A673 (cell line): ENCODE measurements at regions not wholly inside any gene's neighbourhood (a gene's known extent, or its start where the extent isn't known, plus 50 kb on each side); places are given as distances from the start of the nearest gene placed in this dataset.
A peak's percentile ranks its signal among the peaks of the same experiment; 100 is the strongest.

Experiments used
- BruUV-seq: library from RNA; stranded (reverse); fragments of 400-500 nt; replicated peaks from 2 replicates; lab custom pipeline; 2021; lab: Mats Ljungman, UMichigan
- CTCF ChIA-PET: fragments of 300-600 bp; sonication (Branson Sonifier 250); formaldehyde crosslinking; loops from one replicate; lab custom pipeline; 2022; ENCODE audit warnings: antibody characterized with exemption; lab: Charles Lee
- POLR2A ChIA-PET: fragments of 300-600 bp; sonication (Branson Sonifier 250); formaldehyde crosslinking; loops from one replicate; lab custom pipeline; 2022; ENCODE audit warnings: antibody characterized with exemption; ENCODE audit not compliant: low non-redundant PET; lab: Charles Lee
- DNase-seq: peaks from one replicate; pipeline ENCODE4 v3.0.0-alpha.2; 2015; ENCODE audit warnings: low spot score
- H3K27ac ChIP-seq: fragments of 200-600 bp; sonication (generic); 2 replicates; pipeline ENCODE4 v1.5.1; 2016; ENCODE audit warnings: mixed run types, low read depth, mild to moderate bottlenecking, mixed read lengths, antibody characterized with exemption, low read length; ENCODE audit not compliant: poor library complexity, severe bottlenecking
- H3K27me3 ChIP-seq: fragments of 200-600 bp; sonication (generic); replicated peaks from 2 replicates; pipeline ENCODE4 v1.6.1; 2017; ENCODE audit warnings: mixed run types, low read depth, mild to moderate bottlenecking, mixed read lengths, antibody characterized with exemption, low read length; ENCODE audit not compliant: insufficient read depth, poor library complexity
- H3K36me3 ChIP-seq: fragments of 200-600 bp; sonication (generic); 2 replicates; pipeline ENCODE4 v1.6.1; 2016; ENCODE audit warnings: mixed run types, mild to moderate bottlenecking, mixed read lengths, antibody characterized with exemption, low read length; ENCODE audit not compliant: insufficient read depth, poor library complexity, severe bottlenecking
- H3K4me1 ChIP-seq: fragments of 200-600 bp; sonication (generic); 2 replicates; pipeline ENCODE4 v1.6.1; 2017; ENCODE audit warnings: mixed run types, mild to moderate bottlenecking, mixed read lengths, antibody characterized with exemption, low read length; ENCODE audit not compliant: insufficient read depth, poor library complexity, severe bottlenecking
- H3K4me3 ChIP-seq: fragments of 200-600 bp; sonication (generic); 2 replicates; pipeline ENCODE4 v1.5.1; 2016; ENCODE audit warnings: low read depth, mixed run types, mild to moderate bottlenecking, mixed read lengths, low read length; ENCODE audit not compliant: poor library complexity, severe bottlenecking
- H3K9me3 ChIP-seq: fragments of 200-600 bp; sonication (generic); 2 replicates; pipeline ENCODE4 v1.6.1; 2016; ENCODE audit warnings: mixed run types, low read depth, mild to moderate bottlenecking, mixed read lengths, antibody characterized with exemption, low read length; ENCODE audit not compliant: poor library complexity, severe bottlenecking
- EZH2 ChIP-seq: fragments of 200-600 bp; sonication (generic); IDR thresholded peaks from 2 replicates; pipeline ENCODE4 v1.6.1; 2017; ENCODE audit warnings: borderline replicate concordance, low read depth, mild to moderate bottlenecking, mixed read lengths, antibody characterized with exemption, low read length; ENCODE audit not compliant: poor library complexity, severe bottlenecking
- intact Hi-C: fragments of 100-400 bp; cut with micrococcal nuclease; formaldehyde crosslinking; loops from one replicate; pipeline ENCODE4 v1.10.0; 2022; ENCODE audit not compliant: unreplicated experiment
- TF ChIP-seq, protein P1 (sequence below): fragments of 300-800, 200-600 bp; sonication (generic); conservative IDR thresholded peaks from 2 replicates; pipeline ENCODE4 v1.5.1; 2017; ENCODE audit warnings: low read depth, mild to moderate bottlenecking, antibody characterized with exemption, low read length, moderate library complexity, mixed read lengths

- no peak overlapping the region for H3K27ac ChIP-seq
- TF ChIP-seq, protein P1, sequence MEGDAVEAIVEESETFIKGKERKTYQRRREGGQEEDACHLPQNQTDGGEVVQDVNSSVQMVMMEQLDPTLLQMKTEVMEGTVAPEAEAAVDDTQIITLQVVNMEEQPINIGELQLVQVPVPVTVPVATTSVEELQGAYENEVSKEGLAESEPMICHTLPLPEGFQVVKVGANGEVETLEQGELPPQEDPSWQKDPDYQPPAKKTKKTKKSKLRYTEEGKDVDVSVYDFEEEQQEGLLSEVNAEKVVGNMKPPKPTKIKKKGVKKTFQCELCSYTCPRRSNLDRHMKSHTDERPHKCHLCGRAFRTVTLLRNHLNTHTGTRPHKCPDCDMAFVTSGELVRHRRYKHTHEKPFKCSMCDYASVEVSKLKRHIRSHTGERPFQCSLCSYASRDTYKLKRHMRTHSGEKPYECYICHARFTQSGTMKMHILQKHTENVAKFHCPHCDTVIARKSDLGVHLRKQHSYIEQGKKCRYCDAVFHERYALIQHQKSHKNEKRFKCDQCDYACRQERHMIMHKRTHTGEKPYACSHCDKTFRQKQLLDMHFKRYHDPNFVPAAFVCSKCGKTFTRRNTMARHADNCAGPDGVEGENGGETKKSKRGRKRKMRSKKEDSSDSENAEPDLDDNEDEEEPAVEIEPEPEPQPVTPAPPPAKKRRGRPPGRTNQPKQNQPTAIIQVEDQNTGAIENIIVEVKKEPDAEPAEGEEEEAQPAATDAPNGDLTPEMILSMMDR, result no peak
- TF ChIP-seq EZH2, result no peak
- DNase-seq, result no peak
- peaks cover 8% of the 10 kb centered on the region for H3K4me1 ChIP-seq
- CTCF ChIA-PET, result no interaction called here
- no peaks in the 10 kb centered on the region for H3K27me3 ChIP-seq
- H3K4me3 ChIP-seq, result no peak overlapping the region
- H3K36me3 ChIP-seq, result no peaks in the 10 kb centered on the region
- no TSS peak for BruUV-seq
- POLR2A ChIA-PET, result no interaction called here
- H3K9me3 ChIP-seq, result no peaks in the 10 kb centered on the region
- intact Hi-C loops, result no loop called here
These were observed 212.7 kb downstream of the SLIT2 start for GRCh38 chr4:20464381-20464780.

DNA sequence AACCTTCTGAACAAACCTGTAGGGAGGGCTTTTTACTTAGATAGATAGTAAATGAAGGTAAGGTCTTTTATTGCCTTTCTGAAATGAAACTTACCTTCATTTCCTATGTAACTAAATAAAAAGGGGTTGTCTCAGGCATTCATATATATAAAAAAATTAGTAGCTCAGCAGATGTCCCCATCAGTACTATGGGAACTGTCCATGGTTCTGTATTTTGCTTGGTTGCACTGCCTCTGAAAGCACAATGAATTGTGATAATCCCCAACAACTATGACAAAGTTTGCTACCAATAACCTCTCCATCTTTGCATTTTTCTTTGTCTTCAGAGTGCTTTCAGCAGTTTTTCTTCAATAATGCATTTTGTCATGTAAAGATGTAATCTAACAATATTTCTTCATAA, 222.4 kb downstream of the SLIT2 start:
- H3K9me3 ChIP-seq, result no peaks in the 10 kb centered on the region
- DNase-seq, result peak; percentile 24
- H3K27me3 ChIP-seq, result no peaks in the 10 kb centered on the region
- no peak overlapping the region for H3K4me3 ChIP-seq
- intact Hi-C loops, result no loop called here
- BruUV-seq, result no TSS peak
- TF ChIP-seq EZH2, result no peak
- TF ChIP-seq, protein P1, result no peak
- ChIA-PET POLR2A (no interaction called here), CTCF (no interaction called here)
- H3K4me1 ChIP-seq, result no peaks in the 10 kb centered on the region
- H3K27ac ChIP-seq, result no peak overlapping the region
- no peaks in the 10 kb centered on the region for H3K36me3 ChIP-seq

- no peaks in the 10 kb centered on the region for H3K27me3 ChIP-seq
- ChIA-PET POLR2A (interaction anchor here (0.7 kb wide), 1 partner anchor 9 kb away, joined by 5 read pairs; no protein-coding TSS in a partner anchor), CTCF (no interaction called here)
- no peak overlapping the region for H3K27ac ChIP-seq
- H3K9me3 ChIP-seq, result no peaks in the 10 kb centered on the region
- H3K4me1 ChIP-seq, result no peaks in the 10 kb centered on the region
- no peak for DNase-seq
- no peak overlapping the region for H3K4me3 ChIP-seq
- intact Hi-C loops, result no loop called here
- TF ChIP-seq EZH2, result no peak
- no TSS peak for BruUV-seq
- H3K36me3 ChIP-seq, result no peaks in the 10 kb centered on the region
These were observed 221.8 kb upstream of the PACRGL start for GRCh38 chr4:20478412-20478811.
